ENCODE measurements at regions not wholly inside any gene's neighbourhood (a gene's known extent, or its start where the extent isn't known, plus 50 kb on each side); places are given as distances from the start of the nearest gene placed in this dataset.
A peak's percentile ranks its signal among the peaks of the same experiment; 100 is the strongest.

DNA sequence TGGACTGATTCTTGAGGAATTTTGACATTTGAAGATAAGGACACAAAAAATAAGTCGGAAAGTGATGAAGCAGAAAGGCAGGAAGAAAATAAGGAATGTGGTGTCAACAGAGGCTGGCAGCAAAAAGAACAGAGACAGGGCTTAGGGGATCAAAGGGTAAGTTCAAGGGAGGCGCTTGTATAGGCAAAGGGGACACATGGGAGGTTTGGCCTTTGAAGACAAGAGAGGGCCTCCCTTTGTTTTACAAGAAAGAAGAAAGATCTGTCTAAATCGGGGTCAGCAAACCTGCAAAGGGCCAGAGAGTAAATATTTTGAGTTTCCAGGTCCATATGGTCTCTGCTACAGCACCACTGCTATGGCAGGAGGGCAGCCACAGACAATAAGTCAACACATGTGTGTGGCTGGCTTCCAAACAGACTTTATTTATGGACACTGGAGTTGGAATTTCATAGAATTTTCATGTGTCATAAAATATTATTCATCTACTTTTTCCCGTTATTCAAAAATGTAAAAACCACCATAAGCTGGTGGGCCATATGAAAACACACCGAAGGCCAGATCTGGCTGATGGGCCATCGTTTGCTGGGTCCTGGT is 112.0 kb upstream of the FBXL7 start:
- H3K27me3 ChIP-seq: no peaks in the 10 kb centered on the region
- H3K4me3 ChIP-seq: no peak overlapping the region
- no peaks in the 10 kb centered on the region for H3K36me3 ChIP-seq
- no peak for DNase-seq
- H3K9me3 ChIP-seq: no peaks in the 10 kb centered on the region; the same call in 1 of the 2 replicates

DNA sequence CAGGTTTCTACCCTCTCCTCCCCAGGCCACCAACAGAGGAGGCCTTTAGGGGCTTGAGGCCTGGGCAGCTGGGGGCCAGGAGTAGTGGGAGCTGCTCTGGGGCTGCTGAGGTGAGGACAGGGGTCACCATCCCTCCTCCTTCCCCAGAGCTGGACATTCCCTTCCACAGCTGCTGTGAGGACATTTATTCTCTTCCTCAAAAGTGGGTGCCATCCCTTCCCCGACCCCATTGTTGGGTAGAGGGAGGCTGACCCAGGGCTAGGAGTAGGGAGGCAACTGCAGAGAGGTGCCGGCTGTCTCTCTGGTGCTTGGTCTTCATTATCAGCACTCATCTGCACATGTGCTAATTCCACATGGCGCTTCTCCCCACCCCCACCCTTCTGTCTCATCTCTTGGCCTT is 113.9 kb upstream of the FBXL7 start:
- no peak for DNase-seq

DNA sequence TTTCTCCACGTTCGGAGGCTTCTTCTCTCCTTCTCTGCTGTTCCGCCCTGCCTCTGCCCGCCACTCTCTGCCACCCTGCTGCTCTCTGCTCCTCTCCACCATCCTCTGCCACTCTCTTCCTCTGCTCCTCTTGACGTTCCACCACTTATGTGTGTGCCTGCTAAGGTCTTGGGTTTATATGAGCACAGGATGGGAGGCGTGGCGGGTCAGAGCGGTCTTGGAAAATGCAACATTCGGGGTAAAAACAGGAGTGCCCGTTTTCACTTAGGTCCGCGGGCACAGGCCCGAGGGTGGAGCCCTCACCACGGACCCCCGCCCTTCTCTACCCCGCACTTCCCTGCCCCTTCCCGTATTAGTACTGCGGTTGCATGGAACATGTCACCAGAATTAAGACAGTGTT is 114.4 kb upstream of the FBXL7 start:
- H3K4me3 ChIP-seq: no peak overlapping the region
- H3K9me3 ChIP-seq: no peaks in the 10 kb centered on the region; the same call in 1 of the 2 replicates
- no peaks in the 10 kb centered on the region for H3K27me3 ChIP-seq
- no peak for DNase-seq
- H3K36me3 ChIP-seq: no peaks in the 10 kb centered on the region

More for the DNA sequence above, 113.9 kb upstream of the FBXL7 start:
- H3K9me3 ChIP-seq: no peaks in the 10 kb centered on the region; the same call in 1 of the 2 replicates
- no peaks in the 10 kb centered on the region for H3K27me3 ChIP-seq
- H3K36me3 ChIP-seq: no peaks in the 10 kb centered on the region
- H3K4me3 ChIP-seq: no peak overlapping the region

DNA sequence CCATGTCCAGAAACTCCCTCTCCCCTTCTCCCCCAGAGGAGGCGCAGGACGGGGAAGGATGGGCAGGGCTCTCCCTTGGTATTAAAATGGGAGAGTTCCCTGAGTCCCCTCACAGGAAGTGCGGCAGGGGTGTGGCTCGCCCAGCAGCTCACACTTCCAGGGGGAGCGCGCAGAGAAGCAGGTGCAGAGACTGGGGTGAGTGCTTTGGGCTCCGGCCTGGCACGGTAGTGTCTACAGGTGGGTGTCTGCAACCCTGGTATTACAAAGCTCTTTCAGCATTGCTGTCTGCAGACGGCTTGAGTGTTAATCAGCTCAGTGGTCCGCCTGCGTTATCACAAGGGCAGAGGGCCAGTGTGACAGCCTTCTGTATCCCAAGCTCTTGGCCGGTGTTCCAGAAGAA is 114.9 kb upstream of the FBXL7 start:
- Histone ChIP-seq H3K27me3 (no peaks in the 10 kb centered on the region), H3K9me3 (no peaks in the 10 kb centered on the region; the same call in 1 of the 2 replicates), H3K4me3 (no peak overlapping the region), H3K36me3 (no peaks in the 10 kb centered on the region)
- no peak for DNase-seq

DNA sequence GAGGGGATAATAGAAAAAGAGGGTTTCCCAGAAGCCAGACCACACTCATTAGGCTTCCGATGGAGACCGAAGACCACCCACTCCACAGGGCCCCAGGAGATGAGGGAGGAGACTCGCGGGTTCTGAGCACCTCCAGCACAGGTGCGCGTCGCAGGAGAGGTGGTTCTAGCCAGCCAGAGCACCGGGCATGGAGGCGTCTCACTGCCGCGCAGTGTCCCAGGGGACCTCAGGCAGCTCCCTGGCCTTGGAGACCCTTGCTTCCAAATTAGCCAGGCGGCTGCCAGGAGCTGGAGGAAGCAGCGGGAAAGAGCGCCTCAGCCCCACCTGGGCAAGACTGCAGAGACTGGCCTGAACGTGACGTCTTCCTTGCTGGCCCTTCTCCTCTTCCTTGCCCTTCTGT is 115.4 kb upstream of the FBXL7 start:
- Histone ChIP-seq H3K27me3 (no peaks in the 10 kb centered on the region), H3K4me3 (no peak overlapping the region), H3K9me3 (no peaks in the 10 kb centered on the region; the same call in 1 of the 2 replicates), H3K36me3 (no peaks in the 10 kb centered on the region)
- no peak for DNase-seq

DNA sequence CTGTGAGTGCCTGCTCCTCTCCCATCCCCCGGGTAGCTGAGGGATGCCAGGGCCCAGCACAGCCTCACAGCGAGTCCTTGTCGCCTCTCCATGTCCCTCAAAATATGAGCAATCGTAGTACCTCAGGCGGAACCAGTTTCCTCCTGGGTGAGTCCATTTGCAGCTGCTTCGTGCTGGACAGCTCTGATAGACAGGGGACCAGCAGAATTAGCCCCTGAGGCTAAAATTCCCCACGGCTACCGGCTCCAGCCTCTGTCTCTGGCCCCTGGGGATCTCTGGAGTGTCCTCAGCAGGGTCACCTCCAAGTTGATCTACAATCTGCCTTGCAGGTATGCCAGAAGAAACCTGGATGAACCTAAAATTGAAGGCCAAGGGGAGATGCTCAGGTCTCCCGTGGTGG is 115.8 kb upstream of the FBXL7 start:
- no peak for DNase-seq
- Histone ChIP-seq H3K4me3 (no peak overlapping the region), H3K36me3 (no peaks in the 10 kb centered on the region), H3K9me3 (no peaks in the 10 kb centered on the region; the same call in 1 of the 2 replicates), H3K27me3 (no peaks in the 10 kb centered on the region)

DNA sequence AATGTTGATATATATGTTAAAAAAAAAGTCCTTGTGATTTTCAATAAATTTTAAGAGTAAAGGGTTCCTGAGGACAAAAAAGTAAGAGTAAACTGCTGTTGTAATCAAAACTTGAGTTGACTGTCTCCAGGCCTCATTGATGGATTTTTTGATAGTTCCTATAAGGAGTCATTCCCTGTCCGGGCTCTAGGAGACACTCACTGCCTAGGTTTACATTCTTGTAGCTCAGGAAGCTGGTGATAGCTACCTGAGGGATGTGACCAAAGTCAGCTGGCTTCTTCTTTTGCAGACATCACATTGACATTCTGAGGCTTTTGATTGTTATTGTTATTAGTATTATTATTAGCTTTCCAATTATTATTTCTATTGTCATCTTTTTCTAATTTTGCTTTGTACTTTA is 116.5 kb upstream of the FBXL7 start:
- DNase-seq: no peak
- no peak overlapping the region for H3K4me3 ChIP-seq
- H3K27me3 ChIP-seq: no peaks in the 10 kb centered on the region
- H3K36me3 ChIP-seq: no peaks in the 10 kb centered on the region
- no peaks in the 10 kb centered on the region; the same call in 1 of the 2 replicates for H3K9me3 ChIP-seq

DNA sequence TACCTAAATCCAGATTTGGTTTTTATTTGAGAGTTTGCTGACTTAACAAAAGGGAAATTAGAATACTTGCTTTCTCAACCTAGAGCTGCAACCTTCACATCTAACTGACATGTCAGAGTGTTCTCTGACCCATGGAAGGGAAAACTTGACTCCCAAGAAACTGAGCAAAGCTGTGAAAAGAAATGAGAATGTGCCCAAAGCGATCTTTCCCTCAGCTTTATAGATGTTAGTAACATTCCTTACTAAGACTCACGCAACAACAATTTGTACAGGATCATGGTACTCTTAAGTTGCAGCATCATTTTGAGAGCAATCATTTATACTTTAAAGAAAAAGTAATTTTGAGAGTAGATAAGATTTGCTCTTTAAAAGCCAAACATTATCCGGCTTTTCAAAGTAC is 117.0 kb upstream of the FBXL7 start:
- Histone ChIP-seq H3K27me3 (no peaks in the 10 kb centered on the region), H3K36me3 (no peaks in the 10 kb centered on the region), H3K4me3 (no peak overlapping the region), H3K9me3 (no peaks in the 10 kb centered on the region; the same call in 1 of the 2 replicates)
- DNase-seq: no peak

DNA sequence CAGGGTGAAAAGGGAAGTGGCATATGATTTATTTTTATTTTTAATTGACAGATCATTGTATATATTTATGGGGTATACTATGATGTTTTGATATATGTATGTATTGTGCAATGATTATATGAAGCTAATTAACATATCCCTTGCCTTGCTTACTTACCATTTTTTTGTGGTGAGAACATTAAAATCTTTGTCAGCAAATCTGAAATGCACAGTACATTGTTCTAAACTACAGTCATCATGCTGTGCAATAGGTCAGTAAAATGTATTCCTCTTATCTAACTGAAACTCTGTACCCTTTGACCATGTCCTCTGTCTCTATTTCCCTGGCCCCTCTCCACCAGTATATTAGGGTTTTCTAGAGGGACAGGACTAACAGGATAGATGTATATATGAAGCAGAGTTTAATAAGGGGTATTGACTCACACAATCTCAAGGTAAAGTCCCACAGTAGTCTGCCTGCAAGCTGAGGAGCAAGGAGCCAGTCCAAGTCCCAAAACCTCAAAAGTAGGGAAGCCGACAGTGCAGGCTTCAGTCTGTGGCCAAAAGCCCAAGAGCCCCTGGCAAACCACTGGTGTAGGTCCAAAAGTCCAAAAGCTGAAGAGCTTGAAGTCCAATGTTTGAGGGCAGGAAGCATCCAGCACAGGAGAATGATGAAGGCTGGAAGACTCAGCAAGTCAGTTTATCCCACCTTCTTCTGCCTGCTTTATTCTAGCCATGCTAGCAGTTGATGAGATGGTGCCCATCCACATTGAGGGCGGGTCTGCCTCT is 122.2 kb upstream of the FBXL7 start:
- Histone ChIP-seq H3K27me3 (no peaks in the 10 kb centered on the region), H3K4me3 (no peak overlapping the region), H3K9me3 (0 out of 2 replicates have a peak, but pooled peaks cover 2% of the 10 kb centered on the region), H3K36me3 (no peaks in the 10 kb centered on the region)
- DNase-seq: no peak

DNA sequence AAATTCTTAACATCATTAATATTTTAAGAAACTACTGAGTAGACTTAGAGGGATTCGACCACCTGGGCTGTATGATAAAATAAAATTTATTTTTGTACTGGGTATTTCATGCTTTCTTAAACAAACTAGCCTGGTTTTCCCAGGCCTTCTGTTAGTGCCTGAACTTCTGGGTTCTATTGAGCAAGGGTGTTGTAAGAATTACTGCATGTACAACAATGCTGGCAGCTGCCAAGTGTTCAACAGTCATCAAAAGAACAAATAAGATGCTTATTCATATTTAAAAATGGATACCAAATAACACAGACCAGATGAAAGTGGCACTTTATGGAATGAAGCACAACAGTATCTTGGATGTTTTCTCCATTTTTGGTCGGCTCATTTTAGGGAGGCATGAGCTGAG is 123.2 kb upstream of the FBXL7 start:
- no peak overlapping the region for H3K4me3 ChIP-seq
- peak; percentile 14 for DNase-seq
- no peaks in the 10 kb centered on the region for H3K36me3 ChIP-seq
- H3K9me3 ChIP-seq: 0 out of 2 replicates have a peak, but pooled peaks cover 2% of the 10 kb centered on the region
- H3K27me3 ChIP-seq: no peaks in the 10 kb centered on the region

DNA sequence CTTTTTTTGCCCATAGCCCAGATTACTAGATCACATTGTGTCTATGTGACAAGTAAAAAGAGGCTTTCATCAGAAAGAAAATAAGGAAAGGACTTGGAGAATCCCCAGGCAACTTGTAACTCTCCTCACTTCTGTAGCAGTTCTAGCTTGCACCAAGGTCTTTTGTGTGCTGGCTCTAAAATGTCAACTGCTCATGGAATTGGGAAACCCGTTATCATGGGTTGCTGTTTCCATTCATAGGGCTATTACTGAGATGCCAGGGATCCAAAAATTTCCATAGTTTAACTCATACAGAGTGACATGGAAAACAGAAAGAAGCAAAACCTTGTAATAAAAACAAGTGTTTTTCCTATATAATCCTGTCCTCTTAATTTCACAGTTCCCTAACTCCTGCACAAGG is 123.9 kb upstream of the FBXL7 start:
- H3K9me3 ChIP-seq: 0 out of 2 replicates have a peak, but pooled peaks cover 2% of the 10 kb centered on the region
- no peaks in the 10 kb centered on the region for H3K27me3 ChIP-seq
- no peak overlapping the region for H3K4me3 ChIP-seq
- no peaks in the 10 kb centered on the region for H3K36me3 ChIP-seq
- no peak for DNase-seq

DNA sequence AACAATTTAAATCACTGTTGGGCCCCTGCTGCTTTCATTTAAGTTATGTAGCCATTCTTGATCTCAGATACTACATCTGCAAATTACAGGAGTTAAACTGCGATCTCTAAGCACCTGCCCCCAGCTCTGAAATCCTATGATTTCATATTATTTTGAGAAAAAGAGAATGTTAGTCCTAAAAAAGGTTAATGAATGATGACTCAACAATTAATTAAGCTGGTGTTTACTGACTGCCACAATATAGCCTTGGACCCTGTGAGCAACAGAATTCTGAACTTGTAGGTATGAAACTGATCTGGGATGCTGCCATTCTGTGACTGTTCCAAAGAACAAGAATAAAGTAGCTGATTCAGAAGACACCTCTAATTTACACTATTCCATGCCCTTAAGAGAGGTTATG is 124.4 kb upstream of the FBXL7 start:
- 0 out of 2 replicates have a peak, but pooled peaks cover 2% of the 10 kb centered on the region for H3K9me3 ChIP-seq
- no peaks in the 10 kb centered on the region for H3K36me3 ChIP-seq
- DNase-seq: no peak
- no peak overlapping the region for H3K4me3 ChIP-seq
- no peaks in the 10 kb centered on the region for H3K27me3 ChIP-seq

DNA sequence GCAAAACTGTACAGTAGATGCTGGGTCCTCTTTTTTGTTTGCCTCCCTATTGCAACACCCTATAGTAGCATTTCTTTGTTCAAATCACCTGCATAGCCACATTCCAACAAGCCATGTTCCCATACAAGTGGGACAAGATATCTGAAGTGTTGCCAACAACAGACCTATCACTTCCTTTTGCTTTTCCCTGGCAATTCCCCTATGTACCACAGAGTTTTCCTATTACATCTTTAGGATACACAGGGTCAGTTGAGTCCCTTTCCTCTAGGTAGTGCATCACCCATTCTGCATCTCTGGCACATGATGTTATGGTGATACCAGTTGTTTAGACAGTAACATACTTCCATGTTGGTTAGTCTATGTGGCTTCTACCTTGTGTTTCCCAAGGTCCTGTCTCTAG is 125.1 kb upstream of the FBXL7 start:
- H3K27me3 ChIP-seq: no peaks in the 10 kb centered on the region
- H3K36me3 ChIP-seq: no peaks in the 10 kb centered on the region
- H3K4me3 ChIP-seq: no peak overlapping the region
- H3K9me3 ChIP-seq: 0 out of 2 replicates have a peak, but pooled peaks cover 2% of the 10 kb centered on the region
- DNase-seq: no peak

DNA sequence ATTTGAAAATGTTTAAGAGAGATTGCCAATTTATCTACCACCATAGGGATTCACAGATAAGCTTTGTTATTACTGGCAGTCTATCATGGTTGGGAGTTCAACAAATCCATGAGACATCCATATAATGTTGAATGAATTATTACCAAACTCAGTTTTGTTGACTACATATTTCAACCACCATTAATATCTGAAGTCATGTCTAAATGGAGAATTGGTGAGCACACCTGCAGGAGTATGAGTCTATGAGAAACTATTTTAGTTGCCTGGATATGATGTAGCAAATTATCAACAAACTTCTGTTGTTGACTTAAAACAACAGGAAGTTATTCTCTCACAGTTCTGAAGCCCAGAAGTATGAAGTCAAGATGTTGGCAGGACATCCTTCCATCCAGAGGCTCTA is 126.8 kb upstream of the FBXL7 start:
- H3K27me3 ChIP-seq: no peaks in the 10 kb centered on the region
- DNase-seq: no peak
- no peak overlapping the region for H3K4me3 ChIP-seq
- H3K36me3 ChIP-seq: no peaks in the 10 kb centered on the region
- 0 out of 2 replicates have a peak, but pooled peaks cover 2% of the 10 kb centered on the region for H3K9me3 ChIP-seq

DNA sequence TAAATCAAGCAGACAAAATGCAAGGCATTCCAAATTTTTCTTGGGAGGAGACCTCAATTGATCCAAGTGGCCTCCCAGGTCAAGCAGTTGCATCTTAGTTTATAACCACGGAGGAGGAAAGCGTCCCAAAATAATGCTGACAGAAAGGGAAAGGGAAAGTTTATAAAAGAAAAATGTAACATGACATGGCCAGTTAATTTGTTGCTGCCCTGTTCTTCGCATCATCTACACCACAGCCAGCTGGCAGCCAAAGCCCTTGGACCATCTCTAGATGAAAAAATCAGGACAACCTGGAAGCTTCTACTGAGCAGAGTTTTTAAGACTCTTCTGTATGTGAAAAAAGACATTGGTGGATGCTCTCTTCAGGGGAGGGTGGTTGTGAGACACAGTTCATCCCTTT is 128.8 kb upstream of the FBXL7 start:
- H3K9me3 ChIP-seq: 0 out of 2 replicates have a peak, but pooled peaks cover 5% of the 10 kb centered on the region
- no peaks in the 10 kb centered on the region for H3K36me3 ChIP-seq
- no peaks in the 10 kb centered on the region for H3K27me3 ChIP-seq
- no peak overlapping the region for H3K4me3 ChIP-seq
- peak; percentile 34 for DNase-seq

DNA sequence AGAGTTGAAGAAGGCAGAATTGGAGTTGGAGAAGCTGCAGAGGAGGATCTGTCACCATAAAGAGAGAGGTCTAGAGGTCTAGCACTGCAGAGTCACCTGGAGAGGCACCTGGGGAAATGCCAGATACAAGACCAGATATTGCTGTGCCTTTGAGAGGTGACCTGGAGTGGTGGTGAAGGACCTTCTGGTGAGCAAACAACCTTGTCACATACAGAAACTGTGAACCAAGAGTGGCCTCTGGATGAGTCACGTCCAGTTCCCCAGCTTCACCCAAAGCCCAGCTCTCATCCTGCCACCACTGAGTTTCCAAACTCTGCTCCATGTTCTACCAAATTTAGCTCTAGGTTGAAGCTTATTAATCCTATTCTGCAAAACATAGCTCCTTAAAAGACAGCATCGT is 131.1 kb upstream of the FBXL7 start:
- no peaks in the 10 kb centered on the region for H3K27me3 ChIP-seq
- H3K9me3 ChIP-seq: 0 out of 2 replicates have a peak, but pooled peaks cover 5% of the 10 kb centered on the region
- no peak for DNase-seq
- no peak overlapping the region for H3K4me3 ChIP-seq
- H3K36me3 ChIP-seq: no peaks in the 10 kb centered on the region

DNA sequence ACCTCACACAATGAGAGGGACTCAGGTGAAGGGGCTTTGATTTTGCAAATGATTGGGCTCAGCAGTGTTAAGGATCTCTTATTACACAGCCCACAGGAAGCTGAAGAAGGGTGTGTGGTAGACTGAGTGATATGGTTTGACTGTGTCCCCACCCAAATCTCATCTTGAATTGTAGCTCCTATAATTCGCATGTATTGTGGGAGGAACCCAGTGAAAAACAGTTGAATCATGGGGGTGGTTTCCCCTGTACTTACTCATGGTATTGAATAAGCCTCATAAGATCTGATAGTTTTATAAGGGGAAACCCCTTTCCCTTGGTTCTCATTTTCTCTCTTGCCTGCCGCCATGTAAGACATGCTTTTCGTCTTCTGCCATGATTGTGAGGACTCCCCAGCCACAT is 132.5 kb upstream of the FBXL7 start:
- Histone ChIP-seq H3K36me3 (no peaks in the 10 kb centered on the region), H3K4me3 (no peak overlapping the region), H3K27me3 (no peaks in the 10 kb centered on the region), H3K9me3 (peaks cover 3% of the 10 kb centered on the region; the same call in 1 of the 2 replicates)
- DNase-seq: no peak

All from MG63 (cell line).